Cardiac fibroblast (primary cell): ENCODE measurements at regions not wholly inside any gene's neighbourhood (a gene's known extent, or its start where the extent isn't known, plus 50 kb on each side); places are given as distances from the start of the nearest gene placed in this dataset.

Experiments
- DNase-seq, 2 donors: peaks; one replicate each; pipeline versions ENCODE4 v3.0.0 to v3.0.0-alpha.2; 2010; ENCODE audit warnings: low read depth in 2 of 2
- H3K4me3 ChIP-seq, 2 donors: replicated peaks in 1 of 2; 1 replicate in 1 of 2; 2 replicates in 1 of 2; pipeline ENCODE4 v1.5.1; 2011; ENCODE audit warnings: low read depth in 2 of 2, low read length in 2 of 2, mild to moderate bottlenecking in 2 of 2, moderate library complexity in 1 of 2
- TF ChIP-seq, protein P1 (sequence below): IDR thresholded peaks from one replicate; pipeline ENCODE4 v1.5.1; 2011; ENCODE audit warnings: low read depth, mild to moderate bottlenecking, low read length, inconsistent platforms

DNA sequence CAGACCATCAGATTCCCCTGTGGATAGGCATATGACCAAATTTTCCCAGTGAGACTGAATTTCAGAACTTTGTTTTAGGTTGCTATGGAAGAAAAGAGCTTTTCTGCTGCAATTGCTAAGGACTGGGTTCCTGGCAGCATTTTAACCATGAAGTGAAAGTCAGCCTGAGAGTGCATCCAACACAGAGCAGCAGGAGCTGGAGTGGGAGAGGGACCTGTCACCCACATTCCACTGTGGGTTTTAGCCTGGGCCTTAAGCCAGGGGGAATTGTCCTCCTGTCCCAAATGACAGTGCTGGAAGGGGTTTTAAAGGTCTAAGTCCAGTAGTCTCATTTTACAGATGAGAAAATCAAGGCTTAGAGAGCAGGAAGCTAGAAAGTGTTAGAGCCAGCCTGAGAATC, 203.5 kb upstream of the N4BP1 start:
- DNase-seq = no peak
- TF ChIP-seq, protein P1, sequence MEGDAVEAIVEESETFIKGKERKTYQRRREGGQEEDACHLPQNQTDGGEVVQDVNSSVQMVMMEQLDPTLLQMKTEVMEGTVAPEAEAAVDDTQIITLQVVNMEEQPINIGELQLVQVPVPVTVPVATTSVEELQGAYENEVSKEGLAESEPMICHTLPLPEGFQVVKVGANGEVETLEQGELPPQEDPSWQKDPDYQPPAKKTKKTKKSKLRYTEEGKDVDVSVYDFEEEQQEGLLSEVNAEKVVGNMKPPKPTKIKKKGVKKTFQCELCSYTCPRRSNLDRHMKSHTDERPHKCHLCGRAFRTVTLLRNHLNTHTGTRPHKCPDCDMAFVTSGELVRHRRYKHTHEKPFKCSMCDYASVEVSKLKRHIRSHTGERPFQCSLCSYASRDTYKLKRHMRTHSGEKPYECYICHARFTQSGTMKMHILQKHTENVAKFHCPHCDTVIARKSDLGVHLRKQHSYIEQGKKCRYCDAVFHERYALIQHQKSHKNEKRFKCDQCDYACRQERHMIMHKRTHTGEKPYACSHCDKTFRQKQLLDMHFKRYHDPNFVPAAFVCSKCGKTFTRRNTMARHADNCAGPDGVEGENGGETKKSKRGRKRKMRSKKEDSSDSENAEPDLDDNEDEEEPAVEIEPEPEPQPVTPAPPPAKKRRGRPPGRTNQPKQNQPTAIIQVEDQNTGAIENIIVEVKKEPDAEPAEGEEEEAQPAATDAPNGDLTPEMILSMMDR = no peak
- H3K4me3 ChIP-seq = no peak overlapping the region

DNA sequence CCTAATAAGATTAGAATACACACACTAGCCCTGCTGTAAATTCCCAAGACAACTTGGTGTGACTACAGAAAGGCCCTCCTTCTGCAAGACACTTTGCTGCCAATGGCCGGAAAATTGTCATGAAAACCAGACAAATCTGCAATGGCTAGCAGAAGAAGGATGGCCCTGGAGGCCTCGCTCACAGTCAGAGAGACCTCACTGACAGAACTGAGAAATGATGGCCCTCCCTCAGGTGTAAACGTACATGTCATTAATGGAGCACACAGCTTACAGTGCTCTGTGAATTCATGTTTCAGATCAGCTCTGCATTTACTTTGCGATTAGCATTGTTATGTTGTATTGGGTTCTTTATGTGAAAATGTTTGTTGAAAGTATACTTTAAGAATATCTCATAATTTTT, 202.9 kb upstream of the N4BP1 start:
- DNase-seq = no peak
- no peak overlapping the region for H3K4me3 ChIP-seq
- TF ChIP-seq, protein P1 = no peak

DNA sequence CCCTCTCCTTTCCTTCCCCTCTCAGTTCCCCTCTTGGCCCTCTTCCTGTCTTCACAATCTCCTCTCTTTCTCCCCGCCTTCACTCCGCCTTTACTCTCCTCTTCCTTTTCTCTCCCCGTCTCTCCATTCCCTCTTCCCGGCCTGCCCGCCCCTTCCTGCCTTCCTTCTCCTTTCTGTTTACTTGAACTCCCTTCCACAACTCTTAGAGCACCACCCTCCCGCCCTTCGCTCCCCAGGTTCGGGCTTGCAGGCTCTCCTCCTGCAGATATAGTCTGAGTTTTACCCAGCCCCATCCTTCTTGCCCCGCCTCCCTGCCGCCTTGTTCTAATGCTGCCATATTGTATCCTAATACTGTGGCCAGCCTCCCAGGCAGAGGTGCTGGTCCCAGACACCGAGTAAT, 201.5 kb upstream of the N4BP1 start:
- TF ChIP-seq, protein P1 = no peak
- no peak for DNase-seq

GRCh38 chr16:48810803-48811453, 200.9 kb upstream of the N4BP1 start:
- TF ChIP-seq, protein P1 = no peak
- DNase-seq = no peak
- H3K4me3 ChIP-seq = no peak overlapping the region

More for the DNA sequence above, 201.5 kb upstream of the N4BP1 start:
- no peak overlapping the region for H3K4me3 ChIP-seq

DNA sequence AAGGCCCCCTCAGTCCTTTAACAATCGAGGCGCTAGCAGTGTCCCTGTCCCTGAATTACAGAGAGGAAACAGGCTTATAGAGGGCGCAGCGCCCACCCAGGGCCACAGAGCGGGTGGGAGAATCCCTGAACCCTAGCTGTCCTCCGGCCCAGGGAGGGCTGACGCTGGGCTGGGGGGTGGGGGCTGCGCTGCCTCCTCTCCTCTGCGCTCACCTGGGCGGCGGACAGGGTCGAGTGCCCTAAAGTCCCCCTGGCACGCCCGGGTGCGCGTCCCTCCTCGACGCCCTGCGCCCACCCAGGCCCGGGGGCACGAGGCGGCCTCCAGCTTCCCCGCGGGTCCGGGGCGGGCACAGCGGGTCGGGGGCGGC, 200.4 kb upstream of the N4BP1 start:
- TF ChIP-seq, protein P1 = no peak
- no peak overlapping the region for H3K4me3 ChIP-seq
- DNase-seq = no peak

DNA sequence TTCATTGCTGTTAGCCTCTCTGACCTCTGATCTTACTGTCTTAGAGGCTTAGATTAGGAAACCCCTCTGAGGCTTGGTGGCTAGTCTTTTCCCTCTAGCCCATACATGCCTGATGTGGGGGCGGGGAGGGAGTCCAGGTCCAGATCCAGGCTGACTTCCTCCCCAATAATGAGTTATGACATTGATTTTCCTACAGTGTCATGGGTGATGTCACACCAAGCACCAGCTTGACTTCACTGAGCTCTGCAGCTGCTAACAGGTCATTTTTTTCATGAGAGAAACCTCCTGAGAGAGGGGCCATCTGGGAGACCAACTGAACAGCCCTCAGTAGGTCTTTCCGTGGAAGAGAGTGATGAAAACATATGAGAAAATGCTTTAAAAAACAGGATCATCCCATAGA, 180.2 kb upstream of the N4BP1 start:
- TF ChIP-seq, protein P1 = no peak
- DNase-seq = no peak
- no peak overlapping the region for H3K4me3 ChIP-seq

- TF ChIP-seq, protein P1 = no peak
Observed at GRCh38 chr16:48788475-48788874, 178.5 kb upstream of the N4BP1 start.

More at GRCh38 chr16:48788475-48788874, 178.5 kb upstream of the N4BP1 start:
- H3K4me3 ChIP-seq = no peak overlapping the region
- no peak for DNase-seq
